ENCODE measurements at regions not wholly inside any gene's neighbourhood (a gene's known extent, or its start where the extent isn't known, plus 50 kb on each side); places are given as distances from the start of the nearest gene placed in this dataset.

GRCh38 chr6:71066153-71066552 lies 109.3 kb upstream of the B3GAT2 start:
- no peak for DNase-seq

DNA sequence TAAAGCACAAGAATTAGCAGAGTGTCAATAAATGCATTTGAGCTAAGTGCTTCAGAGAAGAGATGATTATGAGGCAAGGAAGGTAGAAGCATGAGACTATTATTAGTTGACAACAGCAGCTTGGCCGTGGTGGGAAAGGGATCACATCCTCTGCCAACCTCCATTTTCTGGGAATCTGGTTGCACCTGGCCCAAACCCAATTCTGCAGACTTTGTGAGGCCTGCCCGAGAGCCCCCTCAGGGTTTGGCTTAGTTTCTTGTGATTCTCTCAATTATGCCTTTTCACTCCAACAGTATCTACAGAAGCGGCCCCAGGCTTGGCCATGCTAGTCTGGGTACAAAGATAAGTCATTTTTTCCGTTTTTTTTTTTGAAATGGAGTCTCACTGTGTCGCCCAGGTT lies 111.0 kb upstream of the B3GAT2 start:
- no peak for DNase-seq

GRCh38 chr6:71072508-71072907 lies 115.6 kb upstream of the B3GAT2 start:
- DNase-seq: no peak

- no peak for DNase-seq
These were observed 120.8 kb upstream of the B3GAT2 start for GRCh38 chr6:71077655-71078054.

DNA sequence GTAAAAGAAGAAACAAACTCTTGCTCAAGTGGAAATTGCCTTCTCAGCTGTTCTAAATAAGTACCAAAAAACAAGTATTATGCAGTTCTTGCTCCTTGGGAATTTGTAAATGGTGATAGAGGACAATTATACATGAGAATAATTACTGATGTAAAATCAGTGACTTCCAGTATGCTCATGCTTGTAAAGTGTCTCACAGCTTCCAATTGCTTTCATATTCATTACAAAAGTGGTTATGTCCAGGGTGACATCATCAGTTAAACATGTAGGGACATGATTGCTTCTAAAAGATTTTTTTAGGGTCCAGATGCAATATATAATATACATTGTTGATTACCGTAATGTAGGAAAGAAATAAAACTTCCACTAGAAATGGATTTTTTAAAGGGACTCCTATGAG lies 122.8 kb upstream of the B3GAT2 start:
- DNase-seq: no peak

- no peak for DNase-seq
These were observed 123.3 kb upstream of the B3GAT2 start for GRCh38 chr6:71080133-71080532.

GRCh38 chr6:71080826-71081225 lies 124.0 kb upstream of the B3GAT2 start:
- DNase-seq: no peak

DNA sequence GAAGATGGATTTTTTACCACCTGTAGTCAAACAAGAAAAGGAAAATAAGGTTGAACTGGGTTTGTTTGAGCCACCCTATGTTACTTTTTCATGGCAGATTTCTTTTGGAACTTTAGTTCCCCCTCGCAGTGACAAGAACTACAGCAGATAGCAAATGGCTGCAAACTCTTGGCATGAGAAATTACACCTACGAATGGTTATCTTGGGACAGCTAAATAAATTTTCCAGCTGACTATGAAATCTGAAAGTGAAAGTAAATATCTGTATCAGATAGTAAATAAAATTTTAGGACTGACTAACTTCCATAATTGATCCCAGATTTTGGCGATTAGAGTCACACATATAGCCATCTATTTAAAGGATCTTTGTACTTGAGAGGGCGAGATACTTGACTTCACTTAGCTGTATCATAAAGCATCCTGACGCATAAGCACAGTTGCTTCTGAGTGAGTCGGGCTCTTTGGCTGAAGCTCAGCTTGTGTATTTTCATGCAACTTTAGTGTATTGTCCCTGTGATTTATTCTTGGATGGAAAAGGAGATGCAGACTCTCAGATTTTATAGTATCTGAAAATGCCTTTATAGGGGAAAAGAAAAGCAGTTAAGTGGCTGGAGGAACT lies 125.3 kb upstream of the B3GAT2 start:
- DNase-seq: no peak

DNA sequence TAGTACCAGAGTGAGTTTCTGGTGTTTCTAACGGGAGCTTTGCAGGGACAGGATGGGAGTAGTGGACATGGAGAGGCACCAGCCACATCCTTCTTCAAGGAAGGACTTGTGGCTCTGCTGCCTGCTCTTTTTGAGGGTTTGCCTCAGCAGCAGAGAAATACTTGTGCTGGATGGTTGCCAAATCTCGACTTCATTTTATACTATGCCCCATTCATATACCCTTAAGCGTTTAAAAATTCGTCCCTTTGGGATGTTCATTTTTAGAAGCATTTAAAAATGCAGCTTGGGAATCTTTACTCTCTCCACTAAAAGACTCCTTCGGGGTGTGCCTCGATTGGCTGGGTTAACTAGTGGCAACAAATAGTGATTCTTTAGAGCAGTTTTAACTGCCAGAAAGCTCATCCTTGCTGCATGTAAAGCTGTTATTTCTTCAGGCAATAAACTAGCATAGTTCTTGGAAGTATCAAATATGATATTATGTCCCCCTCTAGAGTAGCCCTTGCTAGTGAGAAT lies 126.5 kb upstream of the B3GAT2 start:
- no peak for DNase-seq

GRCh38 chr6:71088166-71088565 lies 131.3 kb upstream of the B3GAT2 start:
- DNase-seq: no peak

DNA sequence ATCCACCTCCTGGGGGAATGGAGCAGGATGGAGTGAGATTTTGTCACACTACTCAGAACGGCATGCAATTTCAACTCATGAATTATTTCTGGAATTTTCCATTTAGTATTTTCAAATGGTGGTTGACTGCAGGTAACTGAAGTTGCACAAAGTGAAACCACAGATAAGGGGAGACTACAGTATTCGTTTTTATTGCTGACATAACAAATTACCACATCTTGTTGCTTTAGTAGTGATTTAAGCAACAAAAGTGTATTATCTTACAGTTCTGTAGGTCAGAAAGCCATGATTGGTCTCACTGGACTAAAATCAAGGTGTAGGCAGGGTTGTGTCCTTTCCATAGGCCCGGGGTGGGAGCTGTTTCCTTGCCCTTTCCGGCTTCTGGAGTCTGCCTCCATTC lies 133.4 kb upstream of the B3GAT2 start:
- no peak for DNase-seq

GRCh38 chr6:71091167-71091566 lies 134.3 kb upstream of the B3GAT2 start:
- no peak for DNase-seq

- no peak for DNase-seq
These were observed 135.1 kb upstream of the B3GAT2 start for GRCh38 chr6:71091956-71092355.

- DNase-seq: peak; percentile 65
These were observed 140.4 kb upstream of the B3GAT2 start for GRCh38 chr6:71097264-71097663.

DNA sequence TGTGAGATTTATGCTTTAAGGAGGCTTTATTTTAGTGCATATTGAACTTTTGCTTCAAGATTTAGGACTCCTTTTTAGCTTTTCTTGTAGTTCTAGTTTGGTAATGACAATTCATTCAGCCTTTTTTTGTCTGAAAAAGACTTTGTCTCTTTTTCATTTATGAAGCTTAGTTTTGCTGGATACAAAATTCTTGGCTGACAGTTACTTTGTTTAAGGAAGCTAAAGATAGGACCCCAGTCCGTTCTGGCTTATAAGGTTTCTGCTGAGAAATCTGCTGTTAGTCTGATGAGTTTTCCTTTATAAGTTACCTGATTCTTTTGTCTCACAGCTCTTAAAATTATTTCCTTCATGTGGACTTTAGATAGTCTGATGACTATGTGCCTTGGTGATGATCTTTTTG lies 142.8 kb upstream of the B3GAT2 start:
- no peak for DNase-seq

GRCh38 chr6:71103130-71103529 lies 146.3 kb upstream of the B3GAT2 start:
- DNase-seq: no peak

GRCh38 chr6:71103641-71104040 lies 146.8 kb upstream of the B3GAT2 start:
- no peak for DNase-seq

GRCh38 chr6:71106276-71106675 lies 149.4 kb upstream of the B3GAT2 start:
- DNase-seq: no peak

DNA sequence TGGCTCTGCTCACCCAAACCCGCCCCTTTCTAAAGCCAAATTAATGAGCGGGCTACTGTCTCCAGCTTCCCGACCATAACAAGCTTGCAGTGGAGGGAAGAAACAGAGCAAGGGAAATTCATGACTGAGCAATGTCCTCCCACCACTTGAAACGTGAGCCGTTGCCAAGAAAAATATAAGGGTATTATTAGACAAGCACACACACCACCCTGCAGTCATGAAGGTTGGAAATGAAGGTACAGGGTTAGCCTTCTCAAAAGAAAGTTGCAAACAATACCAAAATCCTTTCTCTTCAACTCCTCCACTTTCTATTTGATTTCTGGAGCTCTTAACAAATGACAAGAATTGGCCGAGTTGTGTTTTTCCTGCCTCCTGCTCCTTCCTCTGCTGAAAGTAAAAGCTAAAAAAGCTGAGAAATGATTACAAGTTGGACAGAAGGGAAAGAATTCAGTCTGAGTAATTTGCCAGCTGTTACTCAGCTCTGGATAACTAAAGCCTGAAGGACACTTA lies 151.1 kb upstream of the B3GAT2 start:
- no peak for DNase-seq

DNA sequence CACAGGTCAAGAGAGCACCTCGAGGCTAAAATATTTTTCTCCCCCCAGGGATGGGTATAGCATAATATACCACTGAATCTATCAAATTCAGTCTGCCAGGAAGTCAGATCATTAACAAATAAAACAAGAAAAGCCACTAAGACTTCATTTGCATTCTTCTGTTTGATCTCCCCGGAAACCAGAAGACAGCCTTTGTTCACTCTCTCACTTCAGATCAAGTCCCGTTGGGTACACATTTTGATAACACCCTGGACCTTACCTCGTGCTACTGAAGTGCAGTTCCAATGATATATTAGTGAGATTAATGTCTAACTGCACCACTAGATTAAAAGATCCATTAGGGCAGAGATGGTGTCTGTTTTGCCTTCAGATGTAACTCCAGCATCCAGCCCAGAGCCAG lies 157.7 kb upstream of the B3GAT2 start:
- no peak for DNase-seq

DNA sequence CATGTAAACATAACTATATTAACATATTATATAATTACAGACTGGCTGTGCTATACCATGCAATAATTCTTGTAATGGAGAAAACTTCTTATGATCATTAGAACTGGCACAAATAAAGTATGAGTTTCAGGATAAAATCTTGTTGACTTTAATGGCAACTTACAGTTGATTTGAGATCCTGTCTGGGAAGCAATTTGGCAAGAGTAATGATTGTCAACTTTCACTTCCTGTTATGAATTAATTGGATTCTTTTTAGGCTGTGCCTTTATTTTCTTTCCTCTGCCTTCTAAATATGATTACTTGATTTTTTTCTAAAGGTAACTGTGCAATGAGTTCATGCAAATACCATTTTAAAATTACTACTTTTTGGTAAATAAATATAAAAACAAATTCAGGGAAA lies 158.1 kb upstream of the B3GAT2 start:
- no peak for DNase-seq

DNA sequence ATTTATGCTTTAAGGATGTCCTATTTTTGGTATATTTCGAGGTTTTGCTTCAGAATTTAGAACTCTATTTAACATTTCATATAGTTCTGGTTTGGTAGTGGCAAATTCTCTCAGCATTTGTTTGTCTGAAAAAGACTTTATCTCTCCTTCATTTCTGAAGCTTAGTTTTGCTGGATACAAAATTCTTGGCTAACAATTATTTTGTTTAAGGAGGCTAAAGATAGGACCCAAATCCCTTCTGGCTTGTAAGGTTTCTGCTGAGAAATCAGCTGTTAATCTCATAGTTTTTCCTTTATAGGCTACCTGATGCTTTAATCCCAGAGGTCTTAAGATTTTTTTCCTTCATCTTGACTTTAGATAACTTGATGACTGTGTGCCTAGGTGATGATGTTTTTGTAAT lies 162.7 kb upstream of the B3GAT2 start:
- no peak for DNase-seq

- no peak for DNase-seq
These were observed 165.6 kb upstream of the OGFRL1 start for GRCh38 chr6:71123051-71123450.

- DNase-seq: peak; percentile 15
These were observed 164.3 kb upstream of the OGFRL1 start for GRCh38 chr6:71124340-71124739.

- DNase-seq: no peak
These were observed 163.4 kb upstream of the OGFRL1 start for GRCh38 chr6:71125216-71125615.
